Kidney (tissue), 13 donors: ENCODE measurements at regions not wholly inside any gene's neighbourhood (a gene's known extent, or its start where the extent isn't known, plus 50 kb on each side); places are given as distances from the start of the nearest gene placed in this dataset.
A peak's percentile ranks its signal among the peaks of the same experiment; 100 is the strongest.

Source experiments
- DNase-seq, 5 donors: peaks; one replicate each; pipeline ENCODE4 v3.0.0-alpha.2; 2013 to 2020
- FAIRE-seq: peaks from 2 replicates; lab custom pipeline; 2012; peaks lifted over from hg19 to GRCh38; lab: Jason Lieb, UNC
- H3K27ac ChIP-seq, 2 donors: one replicate each; pipeline ENCODE4 v1.7.0; 2013; ENCODE audit warnings: low read depth in 2 of 2, low read length in 2 of 2, inconsistent platforms in 1 of 2
- H3K27me3 ChIP-seq: one replicate; pipeline ENCODE4 v1.7.1; 2013; ENCODE audit warnings: low read length, inconsistent platforms; ENCODE audit not compliant: control insufficient read depth, insufficient read depth
- H3K36me3 ChIP-seq, 3 donors: one replicate each; pipeline versions ENCODE4 v1.7.0 to v1.7.1; 2013; ENCODE audit warnings: low read length in 3 of 3, control low read depth in 1 of 3, inconsistent platforms in 1 of 3; ENCODE audit not compliant: insufficient read depth in 3 of 3, control insufficient read depth in 2 of 3
- H3K4me1 ChIP-seq, 3 donors: one replicate each; pipeline versions ENCODE4 v1.7.0 to v1.7.1; 2013; ENCODE audit warnings: low read length in 3 of 3, inconsistent platforms in 1 of 3, low read depth in 1 of 3; ENCODE audit not compliant: control insufficient read depth in 2 of 3, insufficient read depth in 2 of 3
- H3K4me3 ChIP-seq, 3 donors: one replicate each; pipeline versions ENCODE4 v1.7.0 to v1.8.1; 2013; ENCODE audit warnings: low read length in 3 of 3, control low read depth in 1 of 3, inconsistent platforms in 1 of 3
- H3K9ac ChIP-seq, 3 donors: one replicate each; pipeline versions ENCODE4 v1.7.0 to v1.7.1; 2013; ENCODE audit warnings: low read length in 3 of 3, control low read depth in 1 of 3, inconsistent platforms in 1 of 3
- H3K9me3 ChIP-seq, 3 donors: one replicate each; pipeline versions ENCODE4 v1.7.0 to v1.7.1; 2013; ENCODE audit warnings: low read length in 3 of 3, control low read depth in 1 of 3, inconsistent platforms in 1 of 3; ENCODE audit not compliant: control insufficient read depth in 2 of 3, insufficient read depth in 1 of 3
- intact Hi-C: fragments of 100-400 bp; cut with DNase I; formaldehyde crosslinking; loops from one replicate; pipeline ENCODE4 v1.11.1; 2022
- TF ChIP-seq, protein P1 (sequence below): IDR thresholded peaks from 3 replicates; pipeline ENCODE4 v1.5.1; 2012; ENCODE audit warnings: mild to moderate bottlenecking, moderate library complexity, borderline replicate concordance; ENCODE audit not compliant: insufficient read depth; ENCODE audit errors: extremely low read depth
- donor health status: control.
- donor health status: control.
- donor health status: control.
- donor health status: control.
- donor health status: control.
- donor health status: DM: yes; HTN: yes; CAD: no.
- donor health status: Normal renal cell carcinoma (clear cell type).

DNA sequence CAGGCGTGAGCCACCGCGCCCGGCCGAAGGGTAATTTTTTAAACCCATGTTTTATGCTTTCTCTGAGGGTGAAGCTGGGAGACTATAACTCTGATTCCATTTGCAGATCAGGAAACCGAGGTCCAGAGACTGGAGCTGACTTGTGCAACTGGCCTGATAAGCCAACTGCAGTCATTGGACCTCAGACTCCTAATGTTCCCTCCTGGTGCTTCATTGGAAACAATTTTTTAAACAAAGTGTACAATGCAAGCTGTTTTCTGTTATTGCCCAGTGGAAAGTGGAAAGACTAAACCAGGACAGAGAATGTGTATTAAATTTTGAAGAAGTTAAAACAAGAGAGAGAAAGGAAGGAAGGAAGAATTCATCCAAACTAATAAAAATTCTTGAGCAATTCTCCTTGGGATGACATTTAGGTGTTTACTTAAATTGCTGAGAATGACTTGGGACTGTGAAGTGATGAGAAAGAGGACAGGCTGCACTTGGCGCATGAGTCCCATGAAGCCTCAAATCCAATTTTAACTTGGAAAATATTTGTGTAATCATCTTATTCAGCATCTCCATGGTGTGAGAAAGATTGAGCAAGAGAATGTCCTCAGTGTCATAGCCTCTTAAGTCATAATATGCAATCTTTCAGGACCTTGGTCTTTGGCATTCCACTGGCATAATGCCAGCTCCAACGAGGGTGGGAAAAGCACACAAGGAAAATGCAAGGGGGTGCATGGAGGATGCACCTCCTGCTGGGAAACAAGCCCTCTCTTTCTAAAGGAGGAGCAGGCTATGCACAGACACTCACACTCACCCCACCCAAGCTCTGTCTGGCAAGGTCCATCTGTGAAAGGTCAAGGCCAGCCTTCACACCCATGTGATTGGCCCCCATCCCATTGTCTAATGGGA lies 342.0 kb downstream of the SIPA1L2 start:
- FAIRE-seq, result no peak
- Histone ChIP-seq H3K9ac (no peak overlapping the region), H3K9me3 (no peaks in the 10 kb centered on the region), H3K27me3 (no peaks in the 10 kb centered on the region), H3K4me3 (no peak overlapping the region), H3K36me3 (no peaks in the 10 kb centered on the region), H3K4me1 (peaks cover 0 to 2% (median 0%) of the 10 kb centered on the region in 3 donors), H3K27ac (no peak overlapping the region)
- intact Hi-C loops, result no loop called here
- DNase-seq, result no peak
- TF ChIP-seq, protein P1, sequence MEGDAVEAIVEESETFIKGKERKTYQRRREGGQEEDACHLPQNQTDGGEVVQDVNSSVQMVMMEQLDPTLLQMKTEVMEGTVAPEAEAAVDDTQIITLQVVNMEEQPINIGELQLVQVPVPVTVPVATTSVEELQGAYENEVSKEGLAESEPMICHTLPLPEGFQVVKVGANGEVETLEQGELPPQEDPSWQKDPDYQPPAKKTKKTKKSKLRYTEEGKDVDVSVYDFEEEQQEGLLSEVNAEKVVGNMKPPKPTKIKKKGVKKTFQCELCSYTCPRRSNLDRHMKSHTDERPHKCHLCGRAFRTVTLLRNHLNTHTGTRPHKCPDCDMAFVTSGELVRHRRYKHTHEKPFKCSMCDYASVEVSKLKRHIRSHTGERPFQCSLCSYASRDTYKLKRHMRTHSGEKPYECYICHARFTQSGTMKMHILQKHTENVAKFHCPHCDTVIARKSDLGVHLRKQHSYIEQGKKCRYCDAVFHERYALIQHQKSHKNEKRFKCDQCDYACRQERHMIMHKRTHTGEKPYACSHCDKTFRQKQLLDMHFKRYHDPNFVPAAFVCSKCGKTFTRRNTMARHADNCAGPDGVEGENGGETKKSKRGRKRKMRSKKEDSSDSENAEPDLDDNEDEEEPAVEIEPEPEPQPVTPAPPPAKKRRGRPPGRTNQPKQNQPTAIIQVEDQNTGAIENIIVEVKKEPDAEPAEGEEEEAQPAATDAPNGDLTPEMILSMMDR, result no peak

DNA sequence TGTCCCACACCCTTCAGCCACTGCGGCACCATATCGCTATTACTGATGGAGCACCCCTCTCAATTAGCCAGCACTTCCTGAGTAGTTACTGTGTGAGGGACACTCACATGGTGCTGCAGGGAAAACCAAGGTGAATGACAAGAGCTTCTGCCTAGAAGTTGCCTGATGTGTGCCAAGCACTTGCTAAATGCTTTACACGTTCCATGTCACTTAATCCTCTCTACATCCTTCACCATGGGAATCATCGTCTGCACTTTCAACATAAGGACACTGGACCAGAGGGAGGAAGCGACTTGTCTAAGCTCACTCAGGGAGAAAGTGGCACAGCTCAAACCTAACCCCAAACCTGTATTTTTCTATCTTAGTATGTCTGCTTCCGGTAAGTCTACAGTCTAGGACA lies 344.8 kb downstream of the SIPA1L2 start:
- Histone ChIP-seq H3K9me3 (no peaks in the 10 kb centered on the region), H3K36me3 (no peaks in the 10 kb centered on the region), H3K4me1 (peaks cover 0 to 2% (median 0%) of the 10 kb centered on the region in 3 donors), H3K9ac (no peak overlapping the region), H3K27me3 (no peaks in the 10 kb centered on the region), H3K27ac (no peak overlapping the region), H3K4me3 (no peak overlapping the region)
- TF ChIP-seq, protein P1, result no peak
- FAIRE-seq (no peak), DNase-seq (no peak)
- intact Hi-C loops, result no loop called here

DNA sequence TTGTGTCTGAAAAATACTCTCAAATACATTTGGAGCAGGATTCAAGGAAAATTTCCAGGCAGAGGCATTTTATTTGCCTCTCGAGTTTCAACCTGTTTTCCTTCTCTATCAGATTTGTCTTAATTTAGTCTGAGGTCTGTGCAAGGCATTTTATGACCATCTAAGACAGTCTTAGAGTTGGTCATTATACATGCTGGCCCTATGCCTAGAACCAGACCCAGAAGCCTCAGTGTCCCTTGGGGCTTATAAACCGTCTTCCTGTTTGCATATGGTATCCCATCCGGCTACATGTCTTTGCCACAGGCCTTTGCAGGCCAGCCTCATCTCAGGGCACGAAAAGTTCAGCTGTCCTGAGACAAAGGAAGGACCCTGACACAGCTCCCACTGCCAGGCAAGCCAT lies 346.1 kb downstream of the SIPA1L2 start:
- intact Hi-C loops, result no loop called here
- TF ChIP-seq, protein P1, result no peak
- DNase-seq, result peak in 3 of 5 donors; percentile 35 to 79 (median 54)
- Histone ChIP-seq H3K27me3 (no peaks in the 10 kb centered on the region), H3K9ac (no peak overlapping the region), H3K4me1 (peaks cover 0 to 2% (median 0%) of the 10 kb centered on the region in 3 donors), H3K4me3 (no peak overlapping the region), H3K27ac (no peak overlapping the region), H3K36me3 (no peaks in the 10 kb centered on the region), H3K9me3 (no peaks in the 10 kb centered on the region)
- FAIRE-seq, result no peak
